Left lung (tissue), 4 donors: ENCODE measurements at regions not wholly inside any gene's neighbourhood (a gene's known extent, or its start where the extent isn't known, plus 50 kb on each side); places are given as distances from the start of the nearest gene placed in this dataset.

Source experiments
- ATAC-seq: fragments of 200-7000 bp; cut with Tn5 transposase; one replicate; pipeline ENCODE4 v1.9.1; 2020; ENCODE audit warnings: moderate library complexity
- DNase-seq, 4 donors: peaks; one replicate each; pipeline ENCODE4 v3.0.0-alpha.2; 2013 to 2020
- H3K27ac ChIP-seq, 2 donors: fragments of 200-600 bp; sonication (generic) in 1 of 2; one replicate each; pipeline versions ENCODE4 v1.5.0 to v1.8.0; 2020 to 2021
- H3K27me3 ChIP-seq, 2 donors: fragments of 200-600 bp; sonication (generic) in 1 of 2; one replicate each; pipeline versions ENCODE4 v1.5.0 to v1.8.0; 2020 to 2021
- H3K36me3 ChIP-seq, 2 donors: fragments of 200-600 bp; sonication (generic) in 1 of 2; one replicate each; pipeline versions ENCODE4 v1.5.0 to v1.8.0; 2020 to 2021
- H3K4me1 ChIP-seq, 2 donors: fragments of 200-600 bp; one replicate each; pipeline ENCODE4 v1.8.0; 2021
- H3K4me3 ChIP-seq, 2 donors: fragments of 200-600 bp; sonication (generic) in 1 of 2; one replicate each; pipeline versions ENCODE4 v1.5.0 to v1.8.0; 2020 to 2021; ENCODE audit warnings: mild to moderate bottlenecking in 1 of 2
- H3K9me3 ChIP-seq, 2 donors: fragments of 200-600 bp; sonication (generic) in 1 of 2; one replicate each; pipeline versions ENCODE4 v1.5.0 to v1.8.0; 2020 to 2021
- intact Hi-C, 2 donors: fragments of 100-400 bp; cut with DNase I; formaldehyde crosslinking; loops; one replicate each; pipeline versions ENCODE4 v1.11.2 to v1.14.2; 2022
- TF ChIP-seq, protein P1 (sequence below), 2 donors: fragments of 200-600 bp; sonication (generic) in 1 of 2; IDR thresholded peaks; one replicate each; pipeline versions ENCODE4 v1.5.0 to v1.8.0; 2021; ENCODE audit warnings: antibody characterized with exemption in 2 of 2
- donor health status: DM: no; HTN: yes; CAD: no.
- donor health status: DM: no; HTN: no; CAD: no.

DNA sequence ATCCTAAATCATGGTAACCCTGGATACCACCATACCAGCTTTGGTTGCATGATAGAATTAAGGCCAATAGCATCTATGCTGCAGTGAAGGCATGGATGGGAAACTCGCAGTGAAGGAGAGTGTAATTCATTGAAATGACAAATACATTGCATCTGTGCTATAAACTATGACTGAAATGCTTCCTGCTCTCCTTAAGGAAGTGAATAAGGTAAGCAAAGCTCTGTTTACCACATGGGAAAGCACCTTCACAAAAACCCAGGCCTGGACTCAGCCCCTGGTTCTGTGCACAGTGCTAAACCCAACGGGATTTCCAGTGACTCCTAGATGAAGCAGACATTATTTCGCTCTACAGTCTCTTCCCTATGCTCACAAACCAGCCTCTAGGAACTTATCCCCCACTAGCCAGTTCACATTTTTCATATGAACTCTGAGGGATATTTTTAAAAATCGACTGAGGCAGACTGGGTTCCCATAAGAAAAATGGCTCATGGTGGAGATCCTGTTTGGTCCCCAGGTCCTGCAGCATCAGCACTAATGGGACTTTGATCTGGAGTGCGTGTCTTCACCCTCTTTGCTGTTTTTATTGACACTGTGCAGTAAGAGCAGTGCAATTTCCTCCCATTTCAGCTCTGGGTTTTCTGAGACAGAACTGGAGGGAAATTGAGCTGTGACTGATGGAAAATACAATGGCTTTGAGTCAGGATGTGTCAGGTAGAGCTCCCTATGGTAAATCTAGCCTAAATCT, 362.7 kb downstream of the SIPA1L2 start:
- TF ChIP-seq, protein P1, sequence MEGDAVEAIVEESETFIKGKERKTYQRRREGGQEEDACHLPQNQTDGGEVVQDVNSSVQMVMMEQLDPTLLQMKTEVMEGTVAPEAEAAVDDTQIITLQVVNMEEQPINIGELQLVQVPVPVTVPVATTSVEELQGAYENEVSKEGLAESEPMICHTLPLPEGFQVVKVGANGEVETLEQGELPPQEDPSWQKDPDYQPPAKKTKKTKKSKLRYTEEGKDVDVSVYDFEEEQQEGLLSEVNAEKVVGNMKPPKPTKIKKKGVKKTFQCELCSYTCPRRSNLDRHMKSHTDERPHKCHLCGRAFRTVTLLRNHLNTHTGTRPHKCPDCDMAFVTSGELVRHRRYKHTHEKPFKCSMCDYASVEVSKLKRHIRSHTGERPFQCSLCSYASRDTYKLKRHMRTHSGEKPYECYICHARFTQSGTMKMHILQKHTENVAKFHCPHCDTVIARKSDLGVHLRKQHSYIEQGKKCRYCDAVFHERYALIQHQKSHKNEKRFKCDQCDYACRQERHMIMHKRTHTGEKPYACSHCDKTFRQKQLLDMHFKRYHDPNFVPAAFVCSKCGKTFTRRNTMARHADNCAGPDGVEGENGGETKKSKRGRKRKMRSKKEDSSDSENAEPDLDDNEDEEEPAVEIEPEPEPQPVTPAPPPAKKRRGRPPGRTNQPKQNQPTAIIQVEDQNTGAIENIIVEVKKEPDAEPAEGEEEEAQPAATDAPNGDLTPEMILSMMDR (IDR thresholded peaks at IDR 0.05) = no peak
- no peaks in the 10 kb centered on the region for H3K27me3 ChIP-seq
- H3K9me3 ChIP-seq = no peaks in the 10 kb centered on the region
- H3K4me1 ChIP-seq = no peaks in the 10 kb centered on the region
- H3K27ac ChIP-seq = no peak overlapping the region
- H3K4me3 ChIP-seq = no peak overlapping the region
- intact Hi-C loops = no loop called here
- no peaks in the 10 kb centered on the region for H3K36me3 ChIP-seq
- DNase-seq = no peak
- ATAC-seq = no peak

DNA sequence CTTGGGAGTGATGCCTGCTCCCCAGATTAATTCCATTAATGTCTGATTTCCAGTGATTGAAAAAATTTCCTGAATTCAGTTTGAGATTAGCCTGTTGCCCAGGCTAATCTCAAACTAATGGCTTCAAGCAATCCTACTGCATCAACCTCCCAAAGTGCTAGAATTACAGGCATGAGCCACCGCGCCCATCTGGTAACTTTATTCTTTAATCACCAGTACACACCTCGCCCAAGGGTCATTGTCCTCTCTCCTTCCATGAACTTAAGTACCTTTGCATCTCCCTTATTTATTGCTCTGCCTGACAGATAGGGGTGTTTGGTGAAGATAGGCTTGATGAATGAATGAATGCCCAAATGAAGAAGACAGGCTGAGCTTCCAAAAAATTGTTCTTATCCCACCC, 366.5 kb downstream of the SIPA1L2 start:
- Histone ChIP-seq H3K27me3 (peaks cover 0 to 18% of the 10 kb centered on the region in 2 donors), H3K4me3 (no peak overlapping the region), H3K4me1 (no peaks in the 10 kb centered on the region), H3K9me3 (no peaks in the 10 kb centered on the region), H3K27ac (no peak overlapping the region), H3K36me3 (no peaks in the 10 kb centered on the region)
- TF ChIP-seq, protein P1 (IDR thresholded peaks at IDR 0.05) = no peak
- intact Hi-C loops = no loop called here
- DNase-seq (no peak), ATAC-seq (no peak)

DNA sequence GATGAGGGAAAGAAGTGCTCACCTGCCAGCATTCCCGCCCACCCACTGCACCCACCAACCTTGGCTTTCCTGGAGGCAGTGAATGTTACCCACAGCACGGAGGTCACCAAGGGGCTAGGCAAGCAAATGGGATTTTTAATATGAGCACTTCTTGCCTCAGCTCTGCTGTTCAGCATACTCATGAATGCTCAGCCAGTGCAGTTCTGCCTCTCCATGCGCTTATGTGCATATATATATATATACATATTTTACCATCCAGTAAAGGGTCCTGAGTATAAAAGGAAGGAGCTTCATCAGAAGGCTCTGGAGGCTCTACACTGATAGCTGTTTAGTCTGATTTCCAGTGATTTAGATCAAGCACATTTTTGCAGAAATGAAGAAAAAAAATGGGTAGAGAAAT, 366.9 kb downstream of the SIPA1L2 start:
- TF ChIP-seq, protein P1 (IDR thresholded peaks at IDR 0.05) = no peak
- DNase-seq (no peak), ATAC-seq (no peak)
- no peaks in the 10 kb centered on the region for H3K4me1 ChIP-seq
- no peak overlapping the region for H3K4me3 ChIP-seq
- H3K36me3 ChIP-seq = no peaks in the 10 kb centered on the region
- no peak overlapping the region for H3K27ac ChIP-seq
- intact Hi-C loops = no loop called here
- H3K27me3 ChIP-seq = peaks cover 0 to 18% of the 10 kb centered on the region in 2 donors
- H3K9me3 ChIP-seq = no peaks in the 10 kb centered on the region

DNA sequence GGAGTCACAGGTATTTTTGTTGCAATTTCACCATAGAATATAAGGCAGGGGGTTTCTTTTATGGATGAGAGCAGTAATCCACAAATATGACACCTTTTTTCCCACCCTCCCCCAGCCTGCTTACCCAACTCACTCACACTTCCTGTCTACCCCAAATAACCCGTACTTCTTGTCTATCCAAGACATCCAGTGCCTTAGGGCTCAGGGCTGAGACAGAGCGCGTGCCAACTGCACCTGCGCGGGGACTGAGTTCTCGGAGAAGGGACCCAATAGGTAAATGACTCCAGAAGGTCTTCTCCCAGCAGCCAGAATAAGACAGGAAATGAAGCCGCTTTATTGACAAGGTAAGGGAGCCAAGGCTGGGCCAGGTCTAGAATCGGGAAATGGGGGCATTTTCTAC, 369.1 kb downstream of the SIPA1L2 start:
- ATAC-seq (no peak), DNase-seq (no peak)
- H3K27ac ChIP-seq = no peak overlapping the region
- intact Hi-C loops = no loop called here
- no peak overlapping the region for H3K4me3 ChIP-seq
- no peaks in the 10 kb centered on the region for H3K36me3 ChIP-seq
- no peaks in the 10 kb centered on the region for H3K9me3 ChIP-seq
- TF ChIP-seq, protein P1 (IDR thresholded peaks at IDR 0.05) = no peak
- peaks cover 0 to 18% of the 10 kb centered on the region in 2 donors for H3K27me3 ChIP-seq
- H3K4me1 ChIP-seq = no peaks in the 10 kb centered on the region

DNA sequence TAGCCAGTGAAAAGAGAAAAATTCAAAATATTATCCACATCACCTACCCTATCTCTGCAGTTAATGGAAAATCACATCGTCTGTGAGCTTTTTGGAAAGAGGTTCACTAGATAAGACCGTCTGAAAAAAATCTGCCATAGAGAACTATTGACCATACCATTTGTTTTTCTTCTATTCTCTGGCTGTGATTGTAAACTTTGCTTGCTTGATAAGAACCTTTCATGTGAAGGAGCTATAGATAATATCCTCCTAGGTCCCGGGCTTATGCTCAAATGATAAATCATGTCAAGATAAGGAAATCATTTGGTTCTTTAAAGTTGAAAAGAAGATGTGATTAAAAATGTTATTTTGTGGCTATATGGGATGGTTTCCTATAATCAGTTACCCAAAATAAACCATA, 369.9 kb downstream of the SIPA1L2 start:
- H3K27me3 ChIP-seq = peaks cover 0 to 18% of the 10 kb centered on the region in 2 donors
- TF ChIP-seq, protein P1 (IDR thresholded peaks at IDR 0.05) = no peak
- DNase-seq (no peak), ATAC-seq (no peak)
- H3K4me1 ChIP-seq = no peaks in the 10 kb centered on the region
- no peak overlapping the region for H3K27ac ChIP-seq
- H3K9me3 ChIP-seq = no peaks in the 10 kb centered on the region
- H3K36me3 ChIP-seq = no peaks in the 10 kb centered on the region
- H3K4me3 ChIP-seq = no peak overlapping the region
- intact Hi-C loops = no loop called here
